ENCODE measurements at regions not wholly inside any gene's neighbourhood (a gene's known extent, or its start where the extent isn't known, plus 50 kb on each side); places are given as distances from the start of the nearest gene placed in this dataset.
A peak's percentile ranks its signal among the peaks of the same experiment; 100 is the strongest.

DNA sequence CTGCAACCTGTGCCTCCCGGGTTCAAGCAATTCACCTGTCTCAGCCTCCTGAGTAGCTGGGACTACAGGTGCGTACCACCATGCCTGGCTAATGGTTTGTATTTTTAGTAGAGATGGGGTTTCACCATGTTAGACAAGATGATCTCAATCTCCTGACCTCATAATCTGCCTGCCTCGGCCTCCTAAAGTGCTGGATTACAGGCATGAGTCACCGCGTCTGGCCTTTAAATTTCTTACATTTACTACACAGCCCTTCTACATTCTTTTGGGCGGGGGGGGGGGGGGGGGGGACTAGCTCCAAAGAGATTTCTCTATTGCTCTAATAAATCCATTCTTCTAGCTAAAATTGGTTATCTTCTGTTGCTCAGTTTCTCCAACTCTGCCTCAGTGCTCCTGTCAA is 964.9 kb upstream of the ACVR2A start:
- 88 to 89% methylated on average over 6 of the region's 6 CpGs for WGBS, 2 donors
- intact Hi-C loops (cut with DNase I): no loop called here
- Histone ChIP-seq H3K36me3 (no peaks in the 10 kb centered on the region), H3K4me1 (no peaks in the 10 kb centered on the region), H3K27ac (no peak overlapping the region), H3K4me3 (no peak overlapping the region), H3K27me3 (no peaks in the 10 kb centered on the region), H3K9me3 (no peaks in the 10 kb centered on the region)
- TF ChIP-seq EP300 (IDR thresholded peaks at IDR 0.05) (no peak), POLR2A (IDR thresholded peaks at IDR 0.05) (no peak), CTCF (IDR thresholded peaks at IDR 0.05) (no peak), POLR2AphosphoS5 (IDR thresholded peaks at IDR 0.05) (no peak)
- no peak for DNase-seq

DNA sequence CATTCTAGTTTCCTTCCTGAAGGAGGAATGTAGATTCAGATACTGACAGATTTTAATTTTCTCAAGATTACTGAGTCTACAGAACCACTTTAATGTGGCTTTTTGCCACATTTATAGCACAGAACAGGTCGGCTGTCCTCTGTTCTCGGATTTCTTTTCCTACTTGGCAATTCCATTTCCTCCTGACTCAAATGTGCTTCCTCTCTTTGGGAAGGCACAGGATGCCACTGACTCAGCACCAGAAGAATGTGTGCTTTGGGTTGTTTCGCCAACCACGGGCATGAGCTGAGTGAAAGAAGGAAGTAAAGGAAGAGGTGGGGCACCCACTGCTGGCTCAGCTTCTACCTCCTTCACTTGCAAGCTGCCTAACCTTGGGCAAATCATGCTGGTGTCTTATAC is 970.6 kb upstream of the ACVR2A start:
- no peak overlapping the region for H3K4me3 ChIP-seq
- no peak for DNase-seq
- intact Hi-C loops (cut with DNase I): no loop called here
- H3K27ac ChIP-seq: peak overlapping the region in 1 of 4 donors; percentile 8
- no peaks in the 10 kb centered on the region for H3K27me3 ChIP-seq
- no peaks in the 10 kb centered on the region for H3K4me1 ChIP-seq
- H3K9me3 ChIP-seq: no peaks in the 10 kb centered on the region
- no peaks in the 10 kb centered on the region for H3K36me3 ChIP-seq
- 29 to 52% methylated on average over 4 of the region's 4 CpGs for WGBS, 2 donors
- TF ChIP-seq EP300 (IDR thresholded peaks at IDR 0.05): no peak
- no peak for TF ChIP-seq POLR2A (IDR thresholded peaks at IDR 0.05)
- TF ChIP-seq CTCF (IDR thresholded peaks at IDR 0.05): no peak
- TF ChIP-seq POLR2AphosphoS5 (IDR thresholded peaks at IDR 0.05): no peak

GRCh38 chr2:146873646-146874259 is 971.1 kb upstream of the ACVR2A start:
- H3K27me3 ChIP-seq: no peaks in the 10 kb centered on the region
- H3K4me3 ChIP-seq: no peak overlapping the region
- TF ChIP-seq POLR2AphosphoS5 (IDR thresholded peaks at IDR 0.05): no peak
- no peak for TF ChIP-seq POLR2A (IDR thresholded peaks at IDR 0.05)
- no peak for TF ChIP-seq EP300 (IDR thresholded peaks at IDR 0.05)
- no peak for TF ChIP-seq CTCF (IDR thresholded peaks at IDR 0.05)
- H3K9me3 ChIP-seq: no peaks in the 10 kb centered on the region
- peak overlapping the region in 1 of 4 donors; percentile 8 for H3K27ac ChIP-seq
- no peak for DNase-seq
- no peaks in the 10 kb centered on the region for H3K4me1 ChIP-seq
- intact Hi-C loops (cut with DNase I): no loop called here
- no peaks in the 10 kb centered on the region for H3K36me3 ChIP-seq
- whole genome bisulfite sequencing, 2 donors: 74 to 79% methylated on average over 3 of the region's 3 CpGs

GRCh38 chr2:146873056-146873455 is 971.8 kb upstream of the ACVR2A start:
- H3K4me1 ChIP-seq: no peaks in the 10 kb centered on the region
- H3K4me3 ChIP-seq: no peak overlapping the region
- H3K27ac ChIP-seq: no peak overlapping the region
- TF ChIP-seq CTCF (IDR thresholded peaks at IDR 0.05) (no peak), EP300 (IDR thresholded peaks at IDR 0.05) (no peak), POLR2A (IDR thresholded peaks at IDR 0.05) (no peak), POLR2AphosphoS5 (IDR thresholded peaks at IDR 0.05) (no peak)
- DNase-seq: no peak
- no peaks in the 10 kb centered on the region for H3K36me3 ChIP-seq
- intact Hi-C loops (cut with DNase I): no loop called here
- no peaks in the 10 kb centered on the region for H3K9me3 ChIP-seq
- 79 to 81% methylated on average over 2 of the region's 2 CpGs for WGBS, 2 donors
- no peaks in the 10 kb centered on the region for H3K27me3 ChIP-seq

DNA sequence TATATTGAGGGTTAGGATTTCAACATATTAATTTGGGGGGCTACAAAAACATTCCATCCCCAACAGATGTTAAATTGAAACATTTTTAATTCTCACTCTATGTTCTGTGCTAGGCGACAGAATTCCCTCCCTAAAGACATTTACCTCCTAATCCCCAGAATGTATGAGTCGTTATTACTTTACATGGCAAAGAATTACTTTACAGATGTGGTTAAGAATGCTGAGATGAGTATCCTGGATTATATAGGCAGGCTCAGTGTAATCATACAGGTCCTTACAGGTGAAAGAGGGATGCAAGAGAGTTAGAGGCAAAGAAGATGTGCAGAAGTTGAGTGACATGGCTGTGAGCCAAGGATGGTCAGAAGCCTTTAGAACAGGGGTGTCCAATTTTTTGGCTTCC is 974.1 kb upstream of the ACVR2A start:
- TF ChIP-seq EP300 (IDR thresholded peaks at IDR 0.05) (no peak), CTCF (IDR thresholded peaks at IDR 0.05) (no peak), POLR2A (IDR thresholded peaks at IDR 0.05) (no peak)
- Histone ChIP-seq H3K4me3 (no peak overlapping the region), H3K4me1 (no peaks in the 10 kb centered on the region), H3K27ac (no peak overlapping the region), H3K27me3 (no peaks in the 10 kb centered on the region), H3K36me3 (no peaks in the 10 kb centered on the region), H3K9me3 (no peaks in the 10 kb centered on the region)
- 93% methylated on average over 2 of the region's 2 CpGs for WGBS, 2 donors
- intact Hi-C loops (cut with DNase I): no loop called here
- no peak for DNase-seq

Measured in sigmoid colon (tissue), 6 donors.